Activated CD4-positive, alpha-beta T cell treated with anti-CD3 and anti-CD28 coated beads for 4 hours (primary cell): ENCODE measurements at regions not wholly inside any gene's neighbourhood (a gene's known extent, or its start where the extent isn't known, plus 50 kb on each side); places are given as distances from the start of the nearest gene placed in this dataset.
"Not testable (repeated sequence)": the region's sequence is repeated elsewhere in the genome, so short reads cannot be mapped to it uniquely, and the experiment has no call there.

Experiments used
- DNase-seq, 2 donors: peaks; one replicate each; pipeline ENCODE4 v3.0.0-alpha.2; 2020

GRCh38 chr9:120338340-120338739 lies 241.6 kb downstream of the CDK5RAP2 start:
- no peak for DNase-seq

GRCh38 chr9:120337131-120337530 lies 242.8 kb downstream of the CDK5RAP2 start:
- DNase-seq, result no peak

GRCh38 chr9:120336753-120337090 lies 243.2 kb downstream of the CDK5RAP2 start:
- DNase-seq, result no peak

GRCh38 chr9:120336021-120336752 lies 243.8 kb downstream of the CDK5RAP2 start:
- no peak for DNase-seq

- DNase-seq, result no peak
These were observed 248.1 kb downstream of the CDK5RAP2 start for GRCh38 chr9:120331913-120332312.

- no peak for DNase-seq
These were observed 249.9 kb downstream of the CDK5RAP2 start for GRCh38 chr9:120330031-120330430.

- no peak for DNase-seq
These were observed 252.6 kb downstream of the CDK5RAP2 start for GRCh38 chr9:120327322-120327721.

- DNase-seq, result no peak
These were observed 253.8 kb downstream of the CDK5RAP2 start for GRCh38 chr9:120326049-120326693.

- no peak for DNase-seq
These were observed 254.8 kb downstream of the CDK5RAP2 start for GRCh38 chr9:120324996-120325642.

GRCh38 chr9:120324461-120324860 lies 255.5 kb downstream of the CDK5RAP2 start:
- no peak for DNase-seq

GRCh38 chr9:120323125-120323524 lies 256.8 kb downstream of the CDK5RAP2 start:
- no peak for DNase-seq

GRCh38 chr9:120319452-120319851 lies 260.5 kb downstream of the CDK5RAP2 start:
- no peak for DNase-seq

- DNase-seq, result no peak
These were observed 264.8 kb downstream of the CDK5RAP2 start for GRCh38 chr9:120315154-120315553.

GRCh38 chr9:120312031-120312430 lies 267.9 kb downstream of the CDK5RAP2 start:
- DNase-seq, result no peak

- DNase-seq, result no peak
These were observed 269.9 kb downstream of the CDK5RAP2 start for GRCh38 chr9:120310035-120310434.

- no peak for DNase-seq
These were observed 271.5 kb downstream of the CDK5RAP2 start for GRCh38 chr9:120308495-120308894.

- DNase-seq, result no peak
These were observed 272.4 kb downstream of the CDK5RAP2 start for GRCh38 chr9:120307599-120307998.

GRCh38 chr9:120306561-120306960 lies 273.4 kb downstream of the CDK5RAP2 start:
- no peak for DNase-seq

- no peak for DNase-seq
These were observed 273.9 kb downstream of the CDK5RAP2 start for GRCh38 chr9:120306088-120306487.

GRCh38 chr9:120304896-120305295 lies 275.1 kb downstream of the CDK5RAP2 start:
- not testable (repeated sequence) for DNase-seq

GRCh38 chr9:120303519-120303918 lies 276.4 kb downstream of the CDK5RAP2 start:
- no peak for DNase-seq

- no peak for DNase-seq
These were observed 280.2 kb downstream of the CDK5RAP2 start for GRCh38 chr9:120299785-120300184.

GRCh38 chr9:120294003-120294402 lies 286.0 kb downstream of the CDK5RAP2 start:
- no peak for DNase-seq

- no peak for DNase-seq
These were observed 287.4 kb downstream of the CDK5RAP2 start for GRCh38 chr9:120292606-120293005.
